GM12875 (cell line): ENCODE measurements at regions not wholly inside any gene's neighbourhood (a gene's known extent, or its start where the extent isn't known, plus 50 kb on each side); places are given as distances from the start of the nearest gene placed in this dataset.
"Not testable (repeated sequence)": the region's sequence is repeated elsewhere in the genome, so short reads cannot be mapped to it uniquely, and the experiment has no call there.

Experiments used
- H3K4me3 ChIP-seq: one replicate; pipeline ENCODE4 v1.5.1; 2011; ENCODE audit warnings: low read depth, low read length, control low read depth
- TF ChIP-seq, protein P1 (sequence below): IDR thresholded peaks from 2 replicates; pipeline ENCODE4 v1.5.1; 2011; ENCODE audit warnings: low read depth, mild to moderate bottlenecking, control low read depth, inconsistent platforms, low read length, moderate library complexity, borderline replicate concordance; ENCODE audit not compliant: insufficient read depth

DNA sequence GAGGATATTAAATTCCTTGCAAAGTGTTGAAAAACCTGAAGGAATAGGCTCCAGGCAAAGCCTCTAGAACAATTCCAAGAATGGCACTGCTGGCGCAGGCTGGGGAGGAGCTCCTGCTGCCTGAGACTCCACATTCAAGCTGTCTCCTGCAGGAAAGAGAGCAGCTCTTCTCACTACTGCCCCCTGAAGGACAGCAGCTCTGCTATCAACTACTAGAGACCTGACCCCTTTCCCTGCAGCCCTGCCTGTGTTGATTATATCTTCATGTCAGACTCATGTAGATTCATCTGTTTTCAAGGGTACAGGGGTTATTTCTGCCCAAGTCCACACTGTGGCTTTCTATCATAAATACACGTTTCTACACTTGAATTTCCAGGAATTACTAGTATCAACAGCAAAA, 249.7 kb downstream of the RPIA start:
- TF ChIP-seq, protein P1, sequence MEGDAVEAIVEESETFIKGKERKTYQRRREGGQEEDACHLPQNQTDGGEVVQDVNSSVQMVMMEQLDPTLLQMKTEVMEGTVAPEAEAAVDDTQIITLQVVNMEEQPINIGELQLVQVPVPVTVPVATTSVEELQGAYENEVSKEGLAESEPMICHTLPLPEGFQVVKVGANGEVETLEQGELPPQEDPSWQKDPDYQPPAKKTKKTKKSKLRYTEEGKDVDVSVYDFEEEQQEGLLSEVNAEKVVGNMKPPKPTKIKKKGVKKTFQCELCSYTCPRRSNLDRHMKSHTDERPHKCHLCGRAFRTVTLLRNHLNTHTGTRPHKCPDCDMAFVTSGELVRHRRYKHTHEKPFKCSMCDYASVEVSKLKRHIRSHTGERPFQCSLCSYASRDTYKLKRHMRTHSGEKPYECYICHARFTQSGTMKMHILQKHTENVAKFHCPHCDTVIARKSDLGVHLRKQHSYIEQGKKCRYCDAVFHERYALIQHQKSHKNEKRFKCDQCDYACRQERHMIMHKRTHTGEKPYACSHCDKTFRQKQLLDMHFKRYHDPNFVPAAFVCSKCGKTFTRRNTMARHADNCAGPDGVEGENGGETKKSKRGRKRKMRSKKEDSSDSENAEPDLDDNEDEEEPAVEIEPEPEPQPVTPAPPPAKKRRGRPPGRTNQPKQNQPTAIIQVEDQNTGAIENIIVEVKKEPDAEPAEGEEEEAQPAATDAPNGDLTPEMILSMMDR = peak; percentile 59; the same call in 1 of the 2 replicates
- H3K4me3 ChIP-seq = not testable (repeated sequence)

DNA sequence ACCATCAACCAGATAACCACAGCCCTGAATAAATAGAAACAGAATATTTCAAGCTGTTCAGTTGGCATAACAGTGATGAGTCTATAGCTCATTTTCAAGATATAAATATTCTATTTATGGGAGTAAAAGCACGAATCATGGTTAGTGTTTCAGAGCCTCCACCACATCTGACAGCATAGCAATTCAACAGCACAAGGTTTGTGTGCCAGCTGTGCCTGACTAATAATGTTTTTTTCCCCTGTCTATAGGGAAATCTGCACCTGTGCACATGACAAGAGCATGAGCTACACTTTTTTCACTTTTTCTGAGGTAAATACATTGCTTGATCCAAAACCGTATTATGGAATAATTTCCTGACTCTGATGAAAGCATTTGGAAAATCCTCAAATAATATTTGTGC, 251.3 kb downstream of the RPIA start:
- TF ChIP-seq, protein P1 = no peak
- no peak overlapping the region for H3K4me3 ChIP-seq

DNA sequence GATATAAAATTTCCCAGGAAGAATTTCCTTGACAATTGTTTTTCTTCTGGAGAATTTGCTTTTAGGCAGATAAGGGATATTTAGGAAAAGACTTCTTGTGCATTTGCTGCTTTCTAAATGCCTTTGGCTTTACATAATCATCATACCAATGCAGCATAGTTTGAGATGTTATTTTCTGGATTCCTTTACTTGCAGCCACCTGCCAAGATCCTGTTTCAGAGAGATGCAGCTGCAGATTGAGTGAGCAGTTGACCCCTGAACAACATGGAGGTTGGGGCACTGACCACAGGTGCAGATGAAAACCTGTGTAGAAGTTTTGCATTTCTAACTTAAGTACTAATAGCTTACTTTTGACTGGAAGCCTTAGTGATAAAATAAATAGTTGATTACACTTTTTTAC, 257.9 kb downstream of the RPIA start:
- TF ChIP-seq, protein P1 = no peak
- H3K4me3 ChIP-seq = no peak overlapping the region

DNA sequence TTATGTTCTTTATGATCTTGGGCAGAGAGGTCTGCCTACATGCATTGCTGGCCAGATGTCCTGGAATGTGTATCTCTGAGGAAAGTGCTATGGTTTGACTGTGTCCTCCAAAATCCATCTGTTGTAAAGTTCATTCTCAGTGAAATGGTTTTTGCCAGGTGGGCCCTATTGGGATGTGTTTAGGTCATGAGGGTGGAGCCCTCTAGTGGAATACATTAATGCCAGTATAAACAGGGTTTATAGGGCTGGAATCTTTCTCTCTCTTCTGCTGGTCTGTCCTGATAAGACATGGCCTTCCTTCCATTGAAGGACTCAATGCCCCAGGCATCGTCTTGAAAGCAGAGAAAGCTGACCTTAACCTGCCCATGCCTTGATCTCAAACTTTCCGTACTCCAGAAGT, 258.5 kb downstream of the RPIA start:
- TF ChIP-seq, protein P1 = peak; percentile 37; the same call in 1 of the 2 replicates
- H3K4me3 ChIP-seq = no peak overlapping the region

DNA sequence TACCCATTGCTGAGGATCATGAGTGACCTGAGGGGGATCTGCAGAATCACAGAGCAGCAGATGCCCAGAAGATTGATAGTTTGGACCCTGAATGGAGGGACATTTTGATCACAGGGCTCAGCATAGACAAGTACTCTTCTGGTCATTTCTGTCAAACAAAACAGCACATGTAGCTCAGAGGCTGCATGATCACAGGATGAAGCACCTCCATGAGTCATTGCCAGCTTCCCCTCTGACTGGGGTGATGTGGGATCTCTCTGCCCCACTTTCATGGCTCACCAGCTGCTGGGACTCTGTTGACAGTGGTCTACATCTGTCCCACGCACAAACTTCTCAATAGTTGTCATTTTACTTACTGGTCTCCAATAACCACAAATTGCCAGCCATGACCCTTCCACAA, 264.1 kb downstream of the RPIA start:
- no peak overlapping the region for H3K4me3 ChIP-seq
- TF ChIP-seq, protein P1 = no peak

DNA sequence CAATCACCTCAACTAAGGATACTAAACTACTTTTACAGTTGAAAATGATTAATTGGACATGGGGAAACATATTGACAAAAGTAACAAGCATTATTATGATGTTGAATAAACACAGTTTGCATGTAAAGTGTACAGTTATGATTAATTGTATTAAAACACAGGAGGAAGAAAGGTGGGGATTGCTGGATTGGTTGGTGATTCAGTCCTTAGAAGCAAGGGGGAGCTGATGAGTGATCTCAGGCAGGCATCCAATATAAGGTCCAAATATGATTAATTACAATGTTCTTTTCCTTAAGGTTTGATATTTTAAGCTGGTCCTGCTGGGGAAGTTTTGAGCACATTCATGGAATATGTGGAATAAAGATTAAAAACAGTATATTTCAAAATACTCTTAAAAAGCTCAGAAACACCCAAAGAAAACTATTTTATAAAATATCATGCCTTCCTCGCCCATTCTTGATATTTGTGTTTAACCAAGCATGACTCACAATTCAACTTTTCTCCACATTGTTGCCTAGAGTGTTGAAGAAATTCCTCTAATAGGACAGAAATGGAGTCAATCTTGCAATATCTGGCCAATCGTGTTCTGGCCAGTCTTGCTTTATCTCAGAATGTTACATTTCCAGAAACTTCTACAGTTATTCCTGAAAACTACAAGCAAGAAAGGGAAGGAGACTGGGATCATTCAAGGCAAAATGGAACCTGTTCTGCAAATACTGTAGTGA, 268.2 kb downstream of the RPIA start:
- H3K4me3 ChIP-seq = no peak overlapping the region
- TF ChIP-seq, protein P1 = peak; percentile 36; the same call in 1 of the 2 replicates

DNA sequence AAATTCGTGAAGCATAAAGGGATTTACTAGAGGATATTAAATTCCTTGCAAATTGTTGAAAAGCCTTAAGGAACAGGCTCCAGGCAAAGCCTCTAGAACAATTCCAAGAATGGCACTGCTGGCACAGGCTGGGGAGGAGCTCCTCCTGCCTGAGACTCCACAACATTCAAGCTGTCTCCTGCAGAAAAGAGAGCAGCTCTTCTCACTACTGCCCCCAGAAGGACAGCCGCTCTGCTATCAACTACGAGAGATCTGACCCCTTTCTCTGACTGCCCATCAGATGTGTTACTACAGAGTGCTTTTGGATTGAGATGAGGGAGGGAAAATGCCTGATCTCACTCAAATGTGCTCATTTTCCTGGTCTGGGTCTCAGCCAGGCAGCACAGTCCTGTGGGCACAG, 269.9 kb downstream of the RPIA start:
- H3K4me3 ChIP-seq = not testable (repeated sequence)
- TF ChIP-seq, protein P1 = 0 out of 2 replicates have a peak, but pooled peaks have one; percentile 18
